ENCODE measurements at regions not wholly inside any gene's neighbourhood (a gene's known extent, or its start where the extent isn't known, plus 50 kb on each side); places are given as distances from the start of the nearest gene placed in this dataset.
"Not testable (repeated sequence)": the region's sequence is repeated elsewhere in the genome, so short reads cannot be mapped to it uniquely, and the experiment has no call there.

GRCh38 chr14:45810152-45810872, 557.3 kb upstream of the MIS18BP1 start:
- H3K4me3 ChIP-seq (ENCODE audit: low read depth, low read length): no peak overlapping the region
- no peak for TF ChIP-seq CTCF (IDR thresholded peaks at IDR 0.05; ENCODE audit: low read depth, low read length)

- H3K4me3 ChIP-seq (ENCODE audit: low read depth, low read length): no peak overlapping the region
- no peak for TF ChIP-seq CTCF (IDR thresholded peaks at IDR 0.05; ENCODE audit: low read depth, low read length)
Measured at GRCh38 chr14:45807178-45807899, 554.3 kb upstream of the MIS18BP1 start.

GRCh38 chr14:45799511-45799910, 546.5 kb upstream of the MIS18BP1 start:
- no peak for TF ChIP-seq CTCF (IDR thresholded peaks at IDR 0.05; ENCODE audit: low read depth, low read length)
- no peak overlapping the region for H3K4me3 ChIP-seq (ENCODE audit: low read depth, low read length)

DNA sequence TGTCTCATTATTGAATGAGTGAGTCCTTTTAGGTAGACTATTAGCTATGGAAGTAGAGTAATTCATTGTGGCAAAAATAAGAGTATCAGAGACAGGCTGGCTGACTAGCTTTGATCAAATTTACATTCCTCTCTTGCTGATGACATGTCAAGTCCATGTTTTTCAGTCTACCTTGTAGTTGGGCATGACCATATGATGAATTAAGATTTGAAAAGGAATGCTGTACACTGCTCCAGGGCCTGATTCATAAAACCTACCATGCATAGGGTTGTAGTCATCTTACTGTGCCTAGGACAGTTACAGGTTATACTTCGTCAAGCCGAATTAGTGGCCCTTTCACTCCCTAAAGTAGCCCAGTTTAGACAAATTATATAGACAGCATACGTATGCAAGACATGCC, 545.7 kb upstream of the MIS18BP1 start:
- no peak overlapping the region for H3K4me3 ChIP-seq (ENCODE audit: low read depth, low read length)
- no peak for TF ChIP-seq CTCF (IDR thresholded peaks at IDR 0.05; ENCODE audit: low read depth, low read length)

- H3K4me3 ChIP-seq (ENCODE audit: low read depth, low read length): not testable (repeated sequence)
Measured at GRCh38 chr14:45796006-45796405, 543.0 kb upstream of the MIS18BP1 start.

DNA sequence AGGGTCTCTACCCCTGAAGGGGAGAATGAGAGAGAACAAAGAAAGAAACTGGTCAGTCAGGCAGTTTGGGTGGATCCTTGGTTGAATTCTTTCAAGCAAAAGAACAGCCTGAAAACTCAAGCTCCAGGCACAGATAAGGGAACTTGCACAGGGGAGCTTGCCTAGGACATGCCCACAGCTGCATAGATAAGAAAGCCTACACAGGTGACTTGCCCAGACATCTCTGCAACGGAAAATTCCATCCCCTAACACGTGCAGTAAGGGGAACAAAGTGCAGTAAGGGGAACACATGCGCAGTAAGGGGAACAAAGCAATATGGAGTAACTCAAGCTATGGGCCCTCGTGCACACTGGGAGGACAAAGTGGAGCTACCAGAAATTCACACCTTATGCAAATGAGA, 540.1 kb upstream of the MIS18BP1 start:
- H3K4me3 ChIP-seq (ENCODE audit: low read depth, low read length): no peak overlapping the region
- no peak for TF ChIP-seq CTCF (IDR thresholded peaks at IDR 0.05; ENCODE audit: low read depth, low read length)

DNA sequence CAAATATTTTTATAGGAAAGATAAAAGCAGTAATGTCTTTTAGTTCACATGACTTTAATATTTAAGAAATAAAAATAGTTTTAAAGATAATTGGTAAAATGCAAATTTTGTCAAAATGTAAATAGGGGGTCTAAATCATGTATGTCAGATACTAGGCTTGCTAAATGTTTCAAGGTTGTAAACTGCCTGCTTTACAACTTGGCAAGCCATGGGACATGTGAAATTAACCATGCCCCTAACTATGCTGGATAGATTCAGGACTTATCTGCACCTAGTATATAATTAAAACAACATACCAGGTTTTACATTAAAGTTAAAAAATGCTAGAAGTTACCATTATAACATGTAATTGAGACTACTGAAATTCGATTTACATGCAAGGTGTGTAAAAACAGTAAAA, 537.3 kb upstream of the MIS18BP1 start:
- no peak for TF ChIP-seq CTCF (IDR thresholded peaks at IDR 0.05; ENCODE audit: low read depth, low read length)
- no peak overlapping the region for H3K4me3 ChIP-seq (ENCODE audit: low read depth, low read length)

All from WI38 (cell line).